GM21529 (cell line): ENCODE measurements at regions not wholly inside any gene's neighbourhood (a gene's known extent, or its start where the extent isn't known, plus 50 kb on each side); places are given as distances from the start of the nearest gene placed in this dataset.

Experiments used
- ATAC-seq: cut with Tn5 transposase; IDR thresholded peaks from one replicate; pipeline ENCODE4 v1.9.1; 2021; ENCODE audit not compliant: unreplicated experiment

DNA sequence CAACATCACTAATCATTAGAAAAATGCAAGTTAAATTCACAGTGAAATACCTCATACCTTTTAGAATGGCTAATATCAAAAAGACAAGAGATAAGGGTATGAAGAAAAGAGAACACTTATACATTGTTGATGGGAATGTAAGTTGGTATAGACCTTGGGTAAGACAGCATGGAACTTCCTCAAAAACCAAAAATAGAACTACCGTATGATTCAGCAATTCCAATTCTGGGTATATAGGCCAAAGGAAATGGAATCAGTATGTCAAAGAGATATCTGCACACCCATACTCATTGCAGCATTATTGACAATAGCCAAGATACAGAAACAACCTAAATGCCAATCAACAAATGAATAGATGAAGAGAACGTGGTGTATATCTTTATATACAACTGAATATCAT is 166.8 kb upstream of the LRRN1 start:
- no peak for ATAC-seq

DNA sequence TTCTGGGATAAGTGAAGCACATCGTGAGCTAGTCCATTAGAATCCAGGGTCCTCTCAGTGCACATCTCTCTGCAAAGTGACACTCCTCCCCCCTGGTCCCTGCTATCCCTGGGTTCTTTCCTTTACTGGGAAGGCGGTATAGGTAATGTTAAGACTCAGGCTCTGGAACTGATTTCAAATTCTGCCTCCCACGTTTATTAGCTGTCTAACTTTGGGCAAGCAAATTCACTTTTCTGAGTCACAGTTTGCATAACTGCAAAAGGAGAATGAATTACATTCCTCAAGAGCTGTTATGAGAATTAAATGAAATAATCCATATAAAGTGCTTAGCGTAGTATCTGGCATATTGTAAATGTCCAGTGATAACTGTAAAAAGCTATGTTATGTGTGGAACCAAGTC is 168.1 kb upstream of the LRRN1 start:
- no peak for ATAC-seq

DNA sequence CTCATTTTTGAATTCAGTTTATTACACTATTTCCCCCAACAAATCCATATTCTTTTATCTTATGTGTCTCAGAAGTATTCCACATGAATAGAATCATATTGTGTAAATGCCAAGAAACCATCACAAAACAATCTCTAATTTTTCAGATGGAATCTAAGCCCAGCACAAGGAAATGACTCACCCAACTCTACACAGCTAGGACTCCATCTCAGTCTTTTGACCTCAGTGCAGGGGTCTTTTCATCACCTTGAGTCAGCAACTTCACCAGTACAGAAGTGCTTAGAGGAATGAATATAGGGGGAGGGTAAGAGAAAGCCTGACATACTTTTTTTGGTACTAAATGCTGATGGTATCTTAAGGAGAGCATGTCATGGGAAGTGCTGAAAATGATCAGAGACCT is 169.3 kb upstream of the LRRN1 start:
- no peak for ATAC-seq

DNA sequence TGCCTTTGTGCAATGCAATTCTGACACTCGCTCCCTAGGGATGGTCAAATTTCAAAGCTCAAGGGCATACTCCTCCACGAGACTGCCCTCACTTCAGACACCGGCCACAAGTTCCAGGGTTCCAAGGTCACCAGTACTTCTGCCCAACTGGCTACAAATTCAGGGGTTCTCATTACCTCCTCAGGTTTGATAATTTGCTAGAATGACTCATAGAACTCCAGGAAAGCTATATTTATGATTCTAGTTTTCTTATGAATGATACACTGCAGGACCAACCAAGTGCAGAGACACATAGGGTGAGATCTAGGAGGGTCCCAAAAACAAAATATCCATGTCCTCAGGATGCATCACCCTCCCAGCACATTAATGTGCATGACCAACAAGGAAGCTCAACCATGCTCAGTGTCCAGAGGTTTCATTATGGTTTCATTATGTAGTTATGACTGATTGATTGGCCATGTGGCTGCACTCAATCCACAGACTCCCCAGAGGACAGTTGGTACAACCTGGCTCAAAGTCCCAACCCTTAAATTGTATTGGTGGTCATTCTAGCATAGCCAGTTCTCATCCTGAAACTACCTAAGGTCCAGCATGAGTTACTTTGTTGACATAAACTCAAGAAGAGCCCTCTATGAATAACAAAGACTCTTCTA is 170.4 kb upstream of the LRRN1 start:
- ATAC-seq: peak; percentile 77

DNA sequence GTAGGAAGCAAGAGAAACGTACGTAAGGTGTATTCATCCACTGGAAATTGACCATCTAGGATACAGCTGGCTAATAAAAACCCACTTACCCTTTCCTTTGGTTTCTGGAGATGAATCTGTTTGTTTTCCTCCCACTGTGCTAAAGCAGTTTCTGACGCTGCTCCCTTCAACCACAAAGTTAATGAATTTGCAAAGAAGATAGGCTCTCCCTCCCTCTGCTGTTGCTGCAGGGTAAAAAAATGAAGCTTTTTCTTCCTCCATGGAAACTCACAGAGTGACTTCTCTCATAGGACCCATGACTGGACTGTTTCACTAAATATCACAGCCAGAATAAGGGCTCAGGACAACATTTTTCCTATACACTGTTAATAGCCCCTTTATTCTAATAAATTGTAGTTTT is 172.1 kb upstream of the LRRN1 start:
- no peak for ATAC-seq

DNA sequence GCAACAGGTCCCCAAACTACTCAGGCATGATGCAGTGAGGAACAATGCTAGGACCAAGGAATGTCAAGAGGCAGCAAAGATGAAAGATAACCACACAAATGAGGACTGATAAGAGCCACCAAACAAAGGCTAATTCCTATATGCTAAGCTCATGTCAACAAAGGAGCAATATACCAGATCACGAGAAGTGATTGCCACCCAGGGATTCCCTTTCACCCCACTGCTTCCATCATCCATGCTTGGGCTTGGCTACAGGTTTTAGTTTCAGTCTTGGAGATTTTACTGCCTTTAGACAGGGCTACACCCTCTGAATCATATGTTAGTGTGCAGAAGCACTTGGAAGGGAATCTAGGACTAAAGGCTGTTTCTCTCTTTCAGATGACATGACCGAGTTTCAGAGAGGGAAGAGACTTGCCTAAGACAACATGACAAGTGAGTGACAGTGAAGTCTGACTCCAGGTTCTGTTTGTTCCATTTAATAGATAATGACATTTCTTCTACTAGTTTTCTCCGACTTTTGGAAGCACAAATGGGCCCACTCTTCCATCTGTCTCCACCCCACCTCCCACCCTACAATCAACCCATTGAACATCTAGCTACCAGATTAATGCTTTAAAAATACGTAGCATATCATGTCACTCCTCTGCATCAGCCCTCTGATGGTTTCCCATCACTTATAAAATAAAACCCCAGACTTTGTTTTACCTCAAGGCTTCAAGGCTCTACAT is 173.5 kb upstream of the LRRN1 start:
- no peak for ATAC-seq

DNA sequence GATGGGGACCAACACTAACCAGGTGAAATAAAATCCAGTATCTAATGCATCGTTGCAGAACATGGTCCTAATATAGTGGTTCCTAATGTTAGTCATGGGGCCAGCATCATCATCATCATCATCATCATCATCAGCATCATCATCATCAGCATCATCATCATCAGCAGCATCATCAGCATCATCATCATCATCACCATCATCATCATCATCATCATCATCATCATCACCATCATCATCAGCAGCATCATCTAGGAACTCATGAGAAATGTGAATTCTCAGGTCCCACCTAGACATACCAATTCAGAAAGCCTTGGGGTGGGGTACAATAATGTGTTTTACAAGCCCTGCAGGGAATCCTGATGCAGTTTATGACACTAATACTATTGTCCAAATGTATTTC is 179.4 kb upstream of the LRRN1 start:
- ATAC-seq: no peak

DNA sequence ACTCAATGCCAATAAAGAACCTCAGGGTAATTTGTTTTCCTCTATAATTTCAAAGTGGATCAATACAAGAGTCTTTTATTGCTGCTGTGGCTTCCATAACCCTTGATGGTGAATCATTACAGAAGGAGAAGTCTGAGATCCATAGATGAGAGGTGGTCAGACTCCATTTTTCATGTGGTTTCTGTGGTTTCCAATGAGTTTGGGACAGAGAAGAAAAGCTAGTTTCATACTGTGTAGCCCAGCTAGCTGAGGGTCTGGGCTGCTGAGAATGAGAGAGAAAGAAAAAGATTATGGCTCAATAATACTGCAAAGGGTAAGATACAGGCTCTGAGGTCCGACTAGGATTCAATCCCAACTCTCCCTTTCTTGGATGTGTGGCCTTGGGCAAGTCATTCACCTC is 180.6 kb upstream of the LRRN1 start:
- ATAC-seq: no peak

DNA sequence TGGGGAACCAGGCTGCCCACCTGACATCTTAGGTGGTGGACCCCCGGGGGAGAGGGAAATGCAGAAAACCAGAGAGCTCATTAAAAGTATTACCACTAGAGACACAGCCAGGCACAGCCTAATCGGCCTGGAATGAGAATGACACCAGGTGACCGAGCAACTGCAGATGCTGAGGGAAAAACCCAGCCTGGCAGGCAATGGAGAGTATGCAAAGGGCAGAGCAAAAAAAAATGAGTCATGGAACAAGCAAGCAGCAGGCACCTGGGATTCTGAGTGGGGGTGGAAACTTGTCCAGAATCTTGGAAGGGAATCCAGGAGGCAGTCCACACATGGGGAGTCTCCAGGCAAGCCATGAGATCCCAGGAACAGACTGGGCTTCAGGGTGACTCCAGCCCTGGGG is 183.7 kb upstream of the LRRN1 start:
- ATAC-seq: no peak

DNA sequence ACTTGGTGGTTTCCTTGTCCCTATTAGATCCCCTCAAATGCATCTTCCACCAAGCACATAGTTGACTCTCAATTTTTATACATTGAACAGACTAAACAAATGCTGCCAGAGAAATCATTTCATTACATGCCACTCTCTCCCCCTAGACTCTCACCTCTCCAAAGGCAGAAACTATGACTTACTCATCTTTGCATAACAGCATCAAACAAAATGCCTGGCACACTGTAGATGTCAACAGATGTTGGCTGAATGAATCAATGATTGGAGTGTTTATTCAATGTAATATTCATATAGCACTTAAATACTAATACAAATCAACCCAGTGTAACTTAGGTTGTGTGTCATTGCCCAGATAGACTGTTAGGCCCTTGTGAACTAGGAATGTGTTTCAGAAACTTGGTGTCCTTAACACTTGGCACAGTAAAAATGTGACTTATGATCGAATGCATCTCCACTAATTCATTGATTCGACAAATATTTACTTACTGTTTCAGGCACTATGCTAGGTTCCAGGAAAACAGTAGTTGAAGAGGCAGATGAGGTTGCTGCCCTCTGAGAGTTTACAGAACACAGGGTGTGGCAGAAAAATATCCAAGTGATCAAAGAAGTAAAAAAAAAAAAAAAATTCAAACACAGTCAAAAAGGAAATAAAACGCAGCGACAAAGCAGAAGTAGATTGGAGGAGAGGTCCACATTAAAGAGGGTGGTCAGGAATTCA is 188.5 kb upstream of the LRRN1 start:
- ATAC-seq: no peak

DNA sequence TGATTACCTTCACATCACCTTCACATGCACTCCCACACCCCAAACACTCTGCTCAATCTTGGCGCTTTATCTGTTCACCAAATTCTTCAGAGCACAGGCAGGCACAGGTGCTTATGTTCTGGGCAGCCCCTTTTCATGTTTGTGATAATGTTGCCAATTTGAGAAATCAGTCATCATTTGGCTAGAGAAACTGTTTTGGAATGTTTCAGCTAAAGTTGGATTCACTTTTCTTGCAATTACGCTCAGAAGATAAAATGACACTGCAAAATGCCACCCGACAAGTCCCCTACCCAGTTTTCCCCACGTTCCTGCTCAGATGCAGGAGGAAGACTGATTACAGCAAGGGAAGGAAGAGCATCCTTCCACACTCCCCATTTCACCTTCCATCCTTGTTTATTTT is 192.9 kb upstream of the LRRN1 start:
- ATAC-seq: no peak

DNA sequence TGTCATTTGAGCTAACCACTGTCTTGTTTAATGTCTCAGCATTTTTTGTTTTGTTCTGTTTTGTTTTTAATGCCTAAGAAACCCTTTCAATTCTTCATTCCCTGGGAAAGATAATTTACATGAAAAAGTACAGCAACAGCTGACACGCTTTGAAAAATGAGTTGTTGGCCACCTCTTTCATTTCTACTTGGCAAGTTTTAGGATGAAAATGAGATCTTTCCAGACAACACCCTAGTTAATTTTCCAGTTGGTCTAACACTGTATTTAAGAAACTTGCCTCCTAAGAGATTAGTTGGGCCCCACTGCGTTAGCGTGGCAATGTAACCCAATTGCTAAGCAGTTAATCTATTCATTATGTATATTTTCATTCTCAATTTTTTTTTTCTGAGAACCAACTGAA is 194.0 kb upstream of the LRRN1 start:
- ATAC-seq: no peak

DNA sequence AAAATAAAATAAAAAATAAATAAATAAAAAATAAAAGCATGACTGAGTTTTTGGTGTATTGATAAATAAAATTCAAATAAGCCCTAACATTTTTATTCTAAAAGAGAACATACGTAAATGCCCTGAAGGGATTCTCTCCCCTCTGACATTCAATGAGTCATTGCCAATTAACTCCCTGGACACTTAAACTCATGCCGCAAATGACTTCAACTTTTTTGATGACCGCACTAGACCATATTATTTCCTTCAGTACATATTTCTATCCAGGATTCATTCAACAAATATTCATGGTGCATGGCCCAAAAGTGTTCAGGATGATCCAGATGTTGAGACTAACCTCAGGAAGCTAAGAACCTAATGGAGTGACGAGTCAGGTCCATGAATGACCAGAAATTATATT is 195.9 kb upstream of the LRRN1 start:
- ATAC-seq: no peak

DNA sequence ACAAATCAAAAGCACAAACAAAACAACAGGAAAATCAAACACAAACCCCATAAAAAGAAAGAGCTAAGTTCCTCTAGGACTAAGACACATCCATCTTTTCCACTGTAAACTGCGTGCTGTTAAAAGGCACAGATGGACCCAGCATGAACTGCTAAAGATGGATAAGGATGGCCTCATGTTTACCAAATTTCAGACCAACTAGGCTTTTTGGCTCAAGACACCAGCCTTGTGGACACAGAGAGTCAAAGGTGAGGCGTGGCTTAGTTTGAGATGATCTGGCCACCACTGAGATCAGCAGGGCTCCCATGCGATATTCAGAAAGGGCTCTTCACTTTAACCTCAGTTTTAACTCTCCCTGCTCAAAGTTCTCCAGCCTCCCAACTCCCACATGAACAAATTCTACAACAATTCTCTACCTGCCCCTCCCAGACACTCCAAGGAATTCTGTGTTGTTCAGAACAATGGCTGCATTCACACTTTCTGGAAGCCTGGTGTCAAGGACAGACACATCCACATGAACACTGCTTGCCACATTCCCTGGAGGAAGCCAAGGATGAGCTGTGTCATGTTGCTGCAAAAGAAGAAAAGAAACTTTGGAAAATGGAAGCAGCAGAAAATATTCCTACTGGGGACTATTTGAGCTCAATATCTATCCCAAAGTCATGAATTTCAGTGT is 198.4 kb upstream of the LRRN1 start:
- ATAC-seq: no peak

DNA sequence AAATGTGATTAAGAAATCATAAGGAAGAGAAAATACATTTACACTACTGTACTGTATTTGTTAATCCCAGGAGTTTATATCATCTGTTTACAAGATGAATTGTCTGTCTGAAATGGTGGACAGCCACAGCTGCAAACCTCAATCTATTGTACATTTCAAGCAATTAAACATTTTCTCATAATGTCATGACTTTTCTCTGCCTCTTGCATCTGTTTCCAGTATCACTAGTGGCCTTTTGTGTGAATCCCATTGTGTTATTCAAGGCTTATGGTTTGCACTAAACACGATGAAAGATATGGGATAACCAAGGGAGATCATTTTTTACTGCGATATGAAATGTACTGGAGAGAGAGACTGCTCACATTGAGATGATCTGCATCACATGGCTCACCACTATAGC is 200.2 kb upstream of the LRRN1 start:
- no peak for ATAC-seq

DNA sequence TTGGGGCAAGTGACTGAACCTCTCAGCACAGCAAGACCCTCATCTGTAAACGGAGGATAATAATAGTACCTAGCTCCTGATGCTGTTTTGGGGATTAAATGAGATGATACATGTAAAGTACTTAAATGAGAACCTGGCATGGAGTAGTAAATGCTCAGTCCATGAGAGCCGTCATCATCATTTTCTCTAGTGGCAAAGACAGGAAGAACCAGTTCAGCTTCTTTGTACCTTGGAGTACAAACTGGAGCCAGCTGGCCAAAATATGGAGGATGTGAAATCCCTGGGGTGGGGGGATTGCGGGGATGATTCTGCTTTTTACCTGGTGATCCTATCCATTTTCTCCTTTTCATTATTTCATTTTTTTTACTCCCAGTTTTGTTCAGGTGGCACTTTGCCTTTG is 204.2 kb upstream of the LRRN1 start:
- ATAC-seq: no peak

DNA sequence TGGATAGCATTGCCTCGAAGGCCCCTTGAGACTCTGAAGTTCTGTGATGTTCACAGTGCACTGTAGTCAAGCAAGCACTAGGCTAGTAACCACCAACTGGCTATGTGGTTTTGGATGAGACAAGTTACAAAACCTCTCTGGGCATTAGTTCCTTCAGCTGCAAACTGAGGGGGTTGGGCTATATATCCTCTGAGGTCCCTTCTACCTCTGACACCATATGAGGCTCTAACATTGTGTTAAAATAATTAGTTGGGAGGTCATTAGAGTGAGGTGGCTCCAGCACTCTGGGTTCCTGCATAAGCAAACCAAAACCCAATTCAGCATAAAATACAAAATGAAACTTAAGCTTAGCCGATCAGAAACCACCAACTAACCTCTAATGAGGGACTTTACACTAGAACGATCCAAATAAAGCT is 209.5 kb upstream of the LRRN1 start:
- ATAC-seq: peak; percentile 68

DNA sequence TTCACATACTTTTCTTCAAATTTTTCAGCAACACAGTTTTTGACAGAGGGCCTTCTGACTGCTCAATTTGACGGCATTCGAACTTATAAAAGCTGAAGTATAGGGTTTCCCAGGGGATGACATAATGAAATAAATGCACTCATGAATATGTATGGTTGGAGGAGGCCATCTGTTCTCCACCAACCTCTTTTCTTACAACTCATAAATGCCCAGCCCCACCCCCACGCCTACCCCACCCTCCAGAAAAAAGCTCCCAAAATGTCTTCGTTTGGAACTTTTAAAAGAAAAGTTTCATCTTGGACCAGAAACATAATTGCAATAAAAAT is 211.6 kb upstream of the LRRN1 start:
- no peak for ATAC-seq

DNA sequence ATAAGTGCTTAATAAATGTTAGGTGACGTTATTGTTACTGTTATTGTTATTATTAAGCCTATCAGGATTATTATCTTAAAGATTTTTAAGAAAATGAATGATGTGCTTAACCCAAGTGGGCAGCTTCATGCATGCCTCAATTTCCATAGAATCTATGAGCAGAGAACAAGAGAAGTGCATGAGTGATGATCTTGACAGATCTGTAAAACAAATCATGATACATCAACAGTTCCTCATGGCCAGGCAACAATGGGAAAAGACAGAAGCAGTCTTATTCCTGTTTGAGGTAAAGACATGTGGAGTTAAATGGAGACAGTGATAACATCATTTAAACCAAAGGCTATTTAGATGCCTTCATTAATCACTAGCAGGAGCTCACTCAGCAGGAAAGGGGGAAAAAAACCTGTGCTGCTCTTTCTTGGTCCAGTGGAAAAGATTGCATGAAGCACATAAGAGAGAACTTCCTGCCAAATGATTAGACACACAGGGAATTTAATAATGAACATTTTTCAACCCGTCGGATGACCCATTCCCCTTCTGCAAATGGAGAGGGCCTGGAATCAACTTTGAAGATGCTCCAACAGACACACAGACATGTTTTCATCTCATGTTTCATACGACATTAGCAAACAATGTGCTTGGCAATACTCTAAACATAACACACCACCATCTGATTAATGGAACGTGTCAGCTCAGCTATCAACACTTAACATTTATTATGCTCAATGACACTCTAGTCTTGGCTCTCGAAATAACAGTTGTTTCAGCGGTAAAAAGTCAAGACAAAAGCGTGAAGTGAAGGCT is 212.2 kb upstream of the LRRN1 start:
- no peak for ATAC-seq

DNA sequence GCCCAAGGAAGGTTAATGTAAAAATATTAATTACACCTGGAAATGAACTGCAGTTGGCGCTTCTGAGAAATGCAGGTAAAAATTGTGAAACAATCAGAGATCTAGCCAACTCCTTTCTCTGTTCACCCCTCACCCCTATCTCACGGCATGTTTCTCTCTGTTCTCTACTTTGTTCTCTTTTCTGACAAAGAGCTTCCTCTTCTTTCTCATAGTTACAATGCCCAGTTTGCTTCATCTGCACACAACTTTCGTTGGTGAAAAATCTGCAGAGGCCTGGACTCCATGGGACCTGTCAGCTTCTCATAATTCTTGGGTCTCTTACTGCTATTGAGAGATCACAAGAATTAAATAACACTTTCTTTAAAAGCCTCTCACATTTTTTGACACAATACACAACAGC is 212.9 kb upstream of the LRRN1 start:
- no peak for ATAC-seq

DNA sequence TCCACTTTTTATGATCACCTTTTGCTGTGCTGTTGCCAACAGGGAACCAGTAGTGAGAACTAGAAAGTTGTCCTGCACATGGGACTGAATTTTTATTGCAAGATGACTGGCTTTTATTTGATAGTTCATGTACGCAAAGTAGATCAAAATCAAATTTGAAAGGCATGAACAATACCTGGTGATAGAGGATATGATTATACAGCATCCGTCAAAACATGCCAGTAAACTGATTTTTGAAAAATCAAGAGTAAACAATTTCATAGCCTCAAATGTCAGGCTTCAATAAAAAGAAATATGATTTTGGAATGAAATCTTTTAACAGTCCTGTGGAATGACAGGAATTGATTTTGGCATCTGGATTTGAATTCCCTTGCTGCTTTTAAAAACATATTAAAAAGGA is 219.6 kb upstream of the LRRN1 start:
- ATAC-seq: no peak
